ENCODE measurements at regions not wholly inside any gene's neighbourhood (a gene's known extent, or its start where the extent isn't known, plus 50 kb on each side); places are given as distances from the start of the nearest gene placed in this dataset.

DNA sequence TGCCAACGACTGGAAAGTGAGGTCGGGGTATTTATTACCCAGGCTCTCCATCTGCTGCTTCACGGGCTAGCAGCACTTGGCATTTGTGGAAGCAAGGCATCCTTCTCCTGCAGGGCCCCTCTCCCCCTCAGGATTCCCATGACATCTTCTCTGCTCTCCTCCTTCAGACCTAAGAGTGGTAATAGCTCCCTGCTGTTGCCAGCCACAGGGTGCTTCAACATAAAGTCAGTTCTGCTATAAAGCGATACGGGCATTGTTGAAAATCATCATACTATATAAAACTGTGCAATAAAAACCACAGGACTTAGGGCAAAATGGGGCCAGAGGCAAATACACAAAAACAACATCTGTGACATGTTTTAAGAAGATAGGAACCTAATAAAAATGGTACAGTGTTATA, 391.8 kb upstream of the ADAMTS9 start:
- no peak for ATAC-seq
- TF ChIP-seq, protein P1, sequence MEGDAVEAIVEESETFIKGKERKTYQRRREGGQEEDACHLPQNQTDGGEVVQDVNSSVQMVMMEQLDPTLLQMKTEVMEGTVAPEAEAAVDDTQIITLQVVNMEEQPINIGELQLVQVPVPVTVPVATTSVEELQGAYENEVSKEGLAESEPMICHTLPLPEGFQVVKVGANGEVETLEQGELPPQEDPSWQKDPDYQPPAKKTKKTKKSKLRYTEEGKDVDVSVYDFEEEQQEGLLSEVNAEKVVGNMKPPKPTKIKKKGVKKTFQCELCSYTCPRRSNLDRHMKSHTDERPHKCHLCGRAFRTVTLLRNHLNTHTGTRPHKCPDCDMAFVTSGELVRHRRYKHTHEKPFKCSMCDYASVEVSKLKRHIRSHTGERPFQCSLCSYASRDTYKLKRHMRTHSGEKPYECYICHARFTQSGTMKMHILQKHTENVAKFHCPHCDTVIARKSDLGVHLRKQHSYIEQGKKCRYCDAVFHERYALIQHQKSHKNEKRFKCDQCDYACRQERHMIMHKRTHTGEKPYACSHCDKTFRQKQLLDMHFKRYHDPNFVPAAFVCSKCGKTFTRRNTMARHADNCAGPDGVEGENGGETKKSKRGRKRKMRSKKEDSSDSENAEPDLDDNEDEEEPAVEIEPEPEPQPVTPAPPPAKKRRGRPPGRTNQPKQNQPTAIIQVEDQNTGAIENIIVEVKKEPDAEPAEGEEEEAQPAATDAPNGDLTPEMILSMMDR (IDR thresholded peaks at IDR 0.05): no peak
- H3K9me3 ChIP-seq: no peaks in the 10 kb centered on the region
- H3K4me3 ChIP-seq: no peak overlapping the region
- WGBS, 3 donors: 59 to 63% (median 61%) methylated on average over 5 of the region's 5 CpGs
- intact Hi-C loops (cut with DNase I): no loop called here
- H3K36me3 ChIP-seq (ENCODE audit: insufficient read depth in 1 of 2, low read depth in 1 of 2): no peaks in the 10 kb centered on the region
- no peak for DNase-seq
- H3K27me3 ChIP-seq (ENCODE audit: insufficient read depth in 3 of 3, low read length in 2 of 3): no peaks in the 10 kb centered on the region
- H3K27ac ChIP-seq: no peak overlapping the region
- H3K4me1 ChIP-seq: no peaks in the 10 kb centered on the region

DNA sequence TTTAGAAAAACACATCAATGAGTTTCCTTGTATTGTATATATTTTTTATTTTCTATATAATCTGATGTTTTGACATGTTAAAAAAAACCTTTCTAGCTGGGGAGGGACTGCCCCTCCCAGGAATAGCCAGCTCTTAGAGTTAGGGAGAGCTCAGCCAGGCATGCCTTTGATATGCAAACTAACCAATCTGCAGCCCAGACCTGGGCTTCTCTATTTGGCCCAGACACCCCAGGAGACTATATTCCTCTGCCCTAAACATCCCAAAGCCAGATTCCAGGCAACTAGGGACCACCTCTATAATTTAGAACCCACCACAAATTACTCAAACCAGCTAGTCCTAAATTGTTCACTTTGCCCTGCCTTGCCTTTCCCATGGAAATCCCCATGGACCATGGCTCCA, 390.9 kb upstream of the ADAMTS9 start:
- H3K27ac ChIP-seq: no peak overlapping the region
- TF ChIP-seq, protein P1 (IDR thresholded peaks at IDR 0.05): no peak

DNA sequence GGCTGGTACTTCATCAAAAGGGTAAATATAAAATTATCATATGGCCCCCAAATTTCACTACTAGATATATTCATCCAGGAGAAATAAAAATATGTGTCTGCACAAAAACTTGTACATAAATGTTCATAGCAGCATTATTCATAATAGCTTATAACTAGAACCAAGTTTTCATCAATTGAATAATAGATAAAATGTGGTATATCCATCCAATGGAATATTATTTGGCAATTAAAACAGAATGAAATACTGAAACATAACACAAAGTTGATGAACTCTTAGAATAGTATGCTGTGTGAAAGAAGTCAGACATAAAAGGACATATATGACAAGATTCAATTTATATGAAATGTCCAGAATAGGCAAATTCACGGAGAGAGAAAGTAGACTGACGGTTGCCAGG, 389.3 kb upstream of the ADAMTS9 start:
- no peak overlapping the region for H3K4me3 ChIP-seq
- H3K36me3 ChIP-seq (ENCODE audit: insufficient read depth in 1 of 2, low read depth in 1 of 2): no peaks in the 10 kb centered on the region
- WGBS, 3 donors: 96 to 99% (median 98%) methylated on average over 2 of the region's 2 CpGs
- no peak overlapping the region for H3K27ac ChIP-seq
- H3K4me1 ChIP-seq: no peaks in the 10 kb centered on the region
- no peaks in the 10 kb centered on the region for H3K27me3 ChIP-seq (ENCODE audit: insufficient read depth in 3 of 3, low read length in 2 of 3)
- TF ChIP-seq, protein P1 (IDR thresholded peaks at IDR 0.05): no peak
- H3K9me3 ChIP-seq: no peaks in the 10 kb centered on the region
- intact Hi-C loops (cut with DNase I): no loop called here
- no peak for ATAC-seq
- DNase-seq: no peak

More for the DNA sequence above, 390.9 kb upstream of the ADAMTS9 start:
- Histone ChIP-seq H3K9me3 (no peaks in the 10 kb centered on the region), H3K36me3 (ENCODE audit: insufficient read depth in 1 of 2, low read depth in 1 of 2) (no peaks in the 10 kb centered on the region), H3K4me1 (no peaks in the 10 kb centered on the region), H3K27me3 (ENCODE audit: insufficient read depth in 3 of 3, low read length in 2 of 3) (no peaks in the 10 kb centered on the region), H3K4me3 (no peak overlapping the region)
- DNase-seq (no peak), ATAC-seq (no peak)
- intact Hi-C loops (cut with DNase I): no loop called here

DNA sequence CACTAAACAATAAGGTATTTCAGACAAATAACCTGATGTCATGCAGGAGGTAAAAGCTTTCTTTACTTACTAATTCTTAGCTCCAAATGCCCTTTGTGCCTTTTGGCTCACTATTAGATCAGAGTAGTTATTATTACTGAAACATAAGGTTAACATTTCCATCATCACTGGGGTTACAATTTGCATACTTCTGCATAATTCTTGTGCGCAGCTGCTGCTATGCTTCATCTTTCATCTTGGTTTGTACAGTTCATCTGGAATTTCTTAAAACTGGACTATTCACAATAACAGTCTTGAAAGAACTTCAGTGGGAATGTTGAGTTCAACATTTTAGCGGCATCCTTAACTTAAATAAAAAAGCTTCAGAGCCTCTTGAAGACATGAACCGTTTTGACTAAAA, 383.2 kb upstream of the ADAMTS9 start:
- Histone ChIP-seq H3K4me1 (no peaks in the 10 kb centered on the region), H3K36me3 (ENCODE audit: insufficient read depth in 1 of 2, low read depth in 1 of 2) (no peaks in the 10 kb centered on the region), H3K27me3 (ENCODE audit: insufficient read depth in 3 of 3, low read length in 2 of 3) (no peaks in the 10 kb centered on the region), H3K9me3 (no peaks in the 10 kb centered on the region), H3K27ac (no peak overlapping the region), H3K4me3 (no peak overlapping the region)
- TF ChIP-seq, protein P1 (IDR thresholded peaks at IDR 0.05): no peak
- DNase-seq: no peak
- ATAC-seq: no peak
- intact Hi-C loops (cut with DNase I): no loop called here
- 67 to 74% (median 68%) methylated on average over 3 of the region's 3 CpGs for WGBS, 3 donors

DNA sequence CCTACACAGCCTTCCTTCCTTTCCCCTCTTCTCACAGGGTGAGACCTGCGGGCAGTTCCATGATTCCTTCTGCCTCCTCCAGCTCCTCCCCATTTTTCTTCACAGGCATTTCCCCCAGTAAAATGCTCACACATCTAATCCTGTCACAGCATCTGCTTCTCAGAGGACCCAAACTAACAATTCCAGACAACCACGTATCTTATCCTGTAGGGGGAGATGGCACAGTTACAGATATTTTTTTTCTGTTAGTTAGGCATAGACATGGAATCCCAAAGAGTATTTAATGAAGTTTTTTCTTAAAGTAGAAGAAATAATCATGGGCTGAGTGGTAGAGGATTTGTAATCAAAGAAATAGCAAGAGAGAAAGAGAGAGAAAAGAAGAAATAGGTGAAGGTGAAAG, 373.1 kb upstream of the ADAMTS9 start:
- H3K9me3 ChIP-seq: no peaks in the 10 kb centered on the region
- no peaks in the 10 kb centered on the region for H3K36me3 ChIP-seq (ENCODE audit: insufficient read depth in 1 of 2, low read depth in 1 of 2)
- intact Hi-C loops (cut with DNase I): no loop called here
- no peaks in the 10 kb centered on the region for H3K4me1 ChIP-seq
- TF ChIP-seq, protein P1 (IDR thresholded peaks at IDR 0.05): no peak
- no peaks in the 10 kb centered on the region for H3K27me3 ChIP-seq (ENCODE audit: insufficient read depth in 3 of 3, low read length in 2 of 3)
- 73 to 76% (median 74%) methylated on average over 2 of the region's 2 CpGs for WGBS, 3 donors
- ATAC-seq (no peak), DNase-seq (no peak)
- H3K4me3 ChIP-seq: no peak overlapping the region
- no peak overlapping the region for H3K27ac ChIP-seq
